OCI-LY1 (cell line): ENCODE measurements at regions not wholly inside any gene's neighbourhood (a gene's known extent, or its start where the extent isn't known, plus 50 kb on each side); places are given as distances from the start of the nearest gene placed in this dataset.

Experiments
- H2AFZ ChIP-seq: fragments of 200-600 bp; sonication (generic), shearing (Covaris generic); 2 replicates; pipeline ENCODE4 v1.6.0; 2014; ENCODE audit warnings: antibody characterized with exemption, mild to moderate bottlenecking, low read length
- H3F3A ChIP-seq: fragments of 200-600 bp; sonication (generic), shearing (Covaris generic); 2 replicates; pipeline ENCODE4 v1.6.0; 2014; ENCODE audit warnings: mild to moderate bottlenecking, antibody characterized with exemption, low read length, moderate library complexity; ENCODE audit not compliant: insufficient read depth
- H3K27ac ChIP-seq: fragments of 200-600 bp; sonication (generic); 2 replicates; pipeline ENCODE4 v1.5.1; 2014; ENCODE audit warnings: low read length, mixed run types, mild to moderate bottlenecking, low read depth; ENCODE audit not compliant: poor library complexity, severe bottlenecking
- H3K27me3 ChIP-seq: fragments of 200-600 bp; sonication (generic); 2 replicates; pipeline ENCODE4 v1.6.0; 2014; ENCODE audit warnings: antibody characterized with exemption, mild to moderate bottlenecking, low read length, moderate library complexity; ENCODE audit not compliant: insufficient read depth
- H3K36me3 ChIP-seq: fragments of 200-600 bp; sonication (generic); 2 replicates; pipeline ENCODE4 v1.6.1; 2014; ENCODE audit warnings: mild to moderate bottlenecking, antibody characterized with exemption, low read length, moderate library complexity, mixed read lengths; ENCODE audit not compliant: insufficient read depth
- H3K4me1 ChIP-seq: fragments of 200-600 bp; sonication (generic); 2 replicates; pipeline ENCODE4 v1.5.1; 2014; ENCODE audit warnings: mild to moderate bottlenecking, low read length, moderate library complexity; ENCODE audit not compliant: insufficient read depth, severe bottlenecking
- H3K4me2 ChIP-seq: fragments of 200-600 bp; sonication (generic), shearing (Covaris generic); 2 replicates; pipeline ENCODE4 v1.6.1; 2014; ENCODE audit warnings: low read length
- H3K4me3 ChIP-seq: fragments of 200-600 bp; sonication (generic); 2 replicates; pipeline ENCODE4 v1.5.1; 2014; ENCODE audit warnings: low read length, low read depth, mild to moderate bottlenecking, mixed read lengths; ENCODE audit not compliant: poor library complexity, severe bottlenecking
- H3K79me2 ChIP-seq: fragments of 200-600 bp; shearing (Covaris generic); 2 replicates; pipeline ENCODE4 v1.6.1; 2016; ENCODE audit warnings: mixed run types, low read length, mixed read lengths; ENCODE audit not compliant: insufficient read depth
- H3K9ac ChIP-seq: fragments of 200-600 bp; sonication (generic), shearing (Covaris generic); 2 replicates; pipeline ENCODE4 v1.6.1; 2014; ENCODE audit warnings: mild to moderate bottlenecking, low read length, mixed read lengths
- H3K9me2 ChIP-seq: fragments of 200-600 bp; sonication (generic), shearing (Covaris generic); 2 replicates; pipeline ENCODE4 v1.6.1; 2014; ENCODE audit warnings: low read depth, mild to moderate bottlenecking, low read length, mixed read lengths
- H3K9me3 ChIP-seq: fragments of 200-600 bp; shearing (Covaris generic); 2 replicates; pipeline ENCODE4 v1.6.1; 2014; ENCODE audit warnings: low read length, mixed read lengths
- H4K20me1 ChIP-seq: fragments of 200-600 bp; sonication (generic), shearing (Covaris generic); 2 replicates; pipeline ENCODE4 v1.6.0; 2016; ENCODE audit warnings: mild to moderate bottlenecking, low read length; ENCODE audit not compliant: insufficient read depth
- EZH2 ChIP-seq: fragments of 200-600 bp; sonication (generic), shearing (Covaris generic); IDR thresholded peaks from 2 replicates; pipeline ENCODE4 v1.8.0; 2017; ENCODE audit warnings: borderline replicate concordance, mixed run types, mild to moderate bottlenecking, antibody characterized with exemption, low read length, moderate library complexity, mixed read lengths
- TF ChIP-seq, protein P1 (sequence below): fragments of 200-600 bp; sonication (generic), shearing (Covaris generic); IDR thresholded peaks from 2 replicates; pipeline ENCODE4 v1.5.1; 2017; ENCODE audit warnings: mild to moderate bottlenecking, antibody characterized with exemption, low read length, moderate library complexity, mixed read lengths

DNA sequence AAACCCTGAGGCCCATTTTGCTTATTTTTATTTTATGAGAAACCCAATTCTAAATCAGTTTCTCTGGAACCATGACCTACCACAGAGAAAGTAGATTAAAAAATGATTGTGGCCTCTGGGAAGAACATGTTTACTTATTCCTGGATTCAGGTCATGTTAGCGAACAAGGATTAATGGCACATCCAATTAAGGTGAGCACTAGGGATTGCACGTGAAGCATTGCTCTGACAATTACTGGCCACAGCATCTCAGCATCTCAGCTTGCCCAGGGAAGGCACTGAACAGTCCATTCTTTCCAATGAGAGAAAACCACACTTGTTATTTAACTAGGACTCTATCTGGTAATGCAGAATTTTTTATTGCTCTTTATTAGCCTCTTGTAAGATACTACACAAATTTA lies 119.8 kb downstream of the ZNF330 start:
- no peaks in the 10 kb centered on the region for H4K20me1 ChIP-seq
- H3K27me3 ChIP-seq = no peaks in the 10 kb centered on the region
- no peaks in the 10 kb centered on the region for H3K36me3 ChIP-seq
- H3K4me2 ChIP-seq = no peak overlapping the region
- TF ChIP-seq, protein P1, sequence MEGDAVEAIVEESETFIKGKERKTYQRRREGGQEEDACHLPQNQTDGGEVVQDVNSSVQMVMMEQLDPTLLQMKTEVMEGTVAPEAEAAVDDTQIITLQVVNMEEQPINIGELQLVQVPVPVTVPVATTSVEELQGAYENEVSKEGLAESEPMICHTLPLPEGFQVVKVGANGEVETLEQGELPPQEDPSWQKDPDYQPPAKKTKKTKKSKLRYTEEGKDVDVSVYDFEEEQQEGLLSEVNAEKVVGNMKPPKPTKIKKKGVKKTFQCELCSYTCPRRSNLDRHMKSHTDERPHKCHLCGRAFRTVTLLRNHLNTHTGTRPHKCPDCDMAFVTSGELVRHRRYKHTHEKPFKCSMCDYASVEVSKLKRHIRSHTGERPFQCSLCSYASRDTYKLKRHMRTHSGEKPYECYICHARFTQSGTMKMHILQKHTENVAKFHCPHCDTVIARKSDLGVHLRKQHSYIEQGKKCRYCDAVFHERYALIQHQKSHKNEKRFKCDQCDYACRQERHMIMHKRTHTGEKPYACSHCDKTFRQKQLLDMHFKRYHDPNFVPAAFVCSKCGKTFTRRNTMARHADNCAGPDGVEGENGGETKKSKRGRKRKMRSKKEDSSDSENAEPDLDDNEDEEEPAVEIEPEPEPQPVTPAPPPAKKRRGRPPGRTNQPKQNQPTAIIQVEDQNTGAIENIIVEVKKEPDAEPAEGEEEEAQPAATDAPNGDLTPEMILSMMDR = no peak
- no peak for TF ChIP-seq EZH2
- H3K79me2 ChIP-seq = no peaks in the 10 kb centered on the region
- no peak overlapping the region for H3K4me3 ChIP-seq
- no peaks in the 10 kb centered on the region for H3K9me3 ChIP-seq
- H2AFZ ChIP-seq = no peak overlapping the region
- no peaks in the 10 kb centered on the region for H3K9me2 ChIP-seq
- H3K27ac ChIP-seq = no peak overlapping the region
- H3F3A ChIP-seq = no peaks in the 10 kb centered on the region
- no peaks in the 10 kb centered on the region for H3K4me1 ChIP-seq
- no peak overlapping the region for H3K9ac ChIP-seq

DNA sequence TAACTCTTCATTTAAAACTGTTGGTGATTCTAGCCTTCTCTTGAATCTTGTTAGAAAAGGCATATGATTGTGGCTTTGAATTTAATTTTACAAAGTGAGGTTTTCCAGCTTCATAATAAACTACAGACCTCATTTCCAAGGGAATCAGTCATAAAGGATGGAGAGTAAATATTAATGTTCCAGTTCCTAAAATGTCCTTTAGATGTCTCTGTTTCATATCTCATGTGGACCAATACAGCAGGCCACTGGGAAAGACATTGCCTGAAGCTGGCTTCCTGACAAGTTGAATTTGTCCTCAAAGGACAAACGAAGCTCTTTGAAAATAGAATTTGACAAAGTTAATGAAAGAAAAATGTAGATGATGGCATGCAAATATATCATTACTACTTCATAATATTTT lies 125.4 kb downstream of the ZNF330 start:
- H3K4me2 ChIP-seq = no peak overlapping the region
- H3K27ac ChIP-seq = no peak overlapping the region
- no peaks in the 10 kb centered on the region for H3K9me3 ChIP-seq
- H3K9ac ChIP-seq = no peak overlapping the region
- no peaks in the 10 kb centered on the region for H4K20me1 ChIP-seq
- H3K27me3 ChIP-seq = no peaks in the 10 kb centered on the region
- no peaks in the 10 kb centered on the region for H3K36me3 ChIP-seq
- no peaks in the 10 kb centered on the region for H3K4me1 ChIP-seq
- H2AFZ ChIP-seq = no peak overlapping the region
- no peaks in the 10 kb centered on the region for H3K9me2 ChIP-seq
- H3F3A ChIP-seq = no peaks in the 10 kb centered on the region
- no peak overlapping the region for H3K4me3 ChIP-seq
- no peak for TF ChIP-seq EZH2
- TF ChIP-seq, protein P1 = peak; percentile 39; the same call in 1 of the 2 replicates
- no peaks in the 10 kb centered on the region for H3K79me2 ChIP-seq

DNA sequence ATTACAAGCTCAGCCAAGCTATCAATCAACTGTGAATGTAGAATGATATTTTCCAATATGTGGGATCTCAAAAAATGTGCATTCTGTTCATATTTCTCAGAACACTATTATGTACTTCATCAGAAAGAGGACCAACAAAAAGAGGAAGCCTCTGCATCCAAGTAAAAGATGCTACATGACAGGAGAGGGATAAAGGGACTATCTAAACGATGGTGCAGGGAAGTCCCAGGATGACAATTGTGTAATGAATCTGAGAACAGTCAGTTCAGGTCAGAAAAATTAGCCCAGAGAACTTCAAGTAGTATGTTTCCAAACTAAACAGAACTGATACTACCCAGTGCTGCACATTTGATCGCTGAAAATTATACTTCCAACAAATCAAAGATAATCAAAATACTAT lies 127.0 kb downstream of the ZNF330 start:
- Histone ChIP-seq H3K27me3 (no peaks in the 10 kb centered on the region), H3K4me3 (no peak overlapping the region), H3K9me2 (no peaks in the 10 kb centered on the region), H3K4me2 (no peak overlapping the region), H3K27ac (no peak overlapping the region), H3K9me3 (no peaks in the 10 kb centered on the region), H2AFZ (no peak overlapping the region), H3K4me1 (no peaks in the 10 kb centered on the region), H3F3A (no peaks in the 10 kb centered on the region), H3K36me3 (no peaks in the 10 kb centered on the region), H3K79me2 (no peaks in the 10 kb centered on the region), H3K9ac (no peak overlapping the region), H4K20me1 (no peaks in the 10 kb centered on the region)
- TF ChIP-seq EZH2 = no peak
- TF ChIP-seq, protein P1 = no peak
